SH-SY5Y (cell line): ENCODE measurements at regions not wholly inside any gene's neighbourhood (a gene's known extent, or its start where the extent isn't known, plus 50 kb on each side); places are given as distances from the start of the nearest gene placed in this dataset.

Experiments used
- GATA2 ChIP-seq: IDR thresholded peaks from 2 replicates; pipeline ENCODE4 v1.6.1; 2011; ENCODE audit warnings: mild to moderate bottlenecking, low read depth, low read length
- GATA3 ChIP-seq: IDR thresholded peaks from 2 replicates; pipeline ENCODE4 v1.6.1; 2011; ENCODE audit warnings: low read depth, mild to moderate bottlenecking, low read length, moderate library complexity

DNA sequence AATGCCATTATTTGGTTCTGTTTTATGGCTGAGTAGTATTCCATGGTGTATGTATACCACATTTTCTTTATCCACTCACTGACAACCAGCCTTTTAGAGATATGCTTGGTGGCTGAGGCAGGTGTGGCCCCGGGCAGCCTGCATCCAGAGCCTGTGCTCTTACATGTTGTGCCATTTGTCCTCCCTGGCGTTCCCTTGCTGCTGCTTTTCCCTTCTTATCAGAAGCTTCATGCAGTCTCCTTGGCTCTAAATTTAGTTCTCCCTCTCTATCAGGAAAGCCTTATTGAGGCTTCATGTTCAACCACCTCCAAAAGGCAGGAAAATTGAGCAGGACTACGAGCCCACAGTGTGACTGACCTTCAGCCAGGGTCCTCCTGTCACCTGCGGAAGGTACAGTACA lies 131.7 kb upstream of the ITGA6 start:
- no peak for TF ChIP-seq GATA2
- no peak for TF ChIP-seq GATA3

DNA sequence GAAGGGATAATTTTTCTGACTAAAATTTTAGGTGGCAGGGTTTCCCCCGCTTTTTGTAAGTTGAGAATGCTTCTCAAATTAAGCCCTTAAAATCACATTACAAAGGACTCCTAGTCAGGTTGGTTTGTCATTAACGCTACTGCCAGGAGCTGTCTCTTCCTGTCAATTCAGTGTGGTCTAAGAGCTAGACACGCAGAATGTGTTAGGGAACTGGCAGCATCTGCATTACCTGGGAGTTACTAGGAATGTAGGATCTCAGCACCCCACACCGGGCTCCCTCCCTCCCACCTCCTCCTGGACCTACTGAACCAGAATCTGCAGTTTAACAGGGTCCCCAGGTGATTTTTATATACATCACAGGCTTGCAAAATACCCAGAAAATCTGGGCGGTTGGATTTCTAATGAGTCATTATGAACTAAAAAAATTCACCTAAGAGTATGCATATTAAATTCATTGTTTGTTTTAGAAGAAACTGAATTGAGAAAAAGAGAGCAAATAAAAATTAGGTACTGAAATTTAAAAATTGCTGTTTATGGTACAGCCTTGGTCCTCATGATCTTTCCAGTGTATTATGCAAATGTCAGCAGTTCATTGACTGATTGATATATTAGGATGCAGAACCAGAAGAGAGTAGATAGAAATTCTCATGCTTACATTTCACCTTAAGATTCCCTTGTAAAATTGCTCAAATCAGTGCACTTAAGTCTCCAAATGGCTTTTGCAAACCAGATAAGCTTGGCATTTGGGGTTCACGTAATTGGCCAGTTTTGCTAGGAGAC lies 130.9 kb upstream of the ITGA6 start:
- TF ChIP-seq GATA2 (no peak), GATA3 (no peak)

DNA sequence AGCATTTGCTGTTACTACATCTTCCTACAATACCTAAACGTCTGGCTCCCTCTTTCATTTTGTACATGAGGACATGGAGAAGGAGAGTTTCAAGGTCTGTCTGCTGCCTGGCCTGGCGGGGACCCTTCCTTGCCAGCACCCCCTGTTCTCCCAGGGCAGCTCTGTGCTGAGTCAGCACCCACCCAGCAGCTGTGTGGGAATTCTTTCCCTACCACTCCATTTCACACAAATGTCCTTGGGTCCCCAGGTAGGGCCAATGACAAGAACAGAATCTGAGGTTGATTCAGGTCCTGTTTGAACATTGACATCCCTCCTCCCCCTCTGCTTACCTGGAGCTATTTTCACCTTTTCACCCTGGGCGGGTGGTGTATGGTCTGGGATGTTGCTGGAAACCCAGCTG lies 129.9 kb upstream of the ITGA6 start:
- no peak for TF ChIP-seq GATA2

DNA sequence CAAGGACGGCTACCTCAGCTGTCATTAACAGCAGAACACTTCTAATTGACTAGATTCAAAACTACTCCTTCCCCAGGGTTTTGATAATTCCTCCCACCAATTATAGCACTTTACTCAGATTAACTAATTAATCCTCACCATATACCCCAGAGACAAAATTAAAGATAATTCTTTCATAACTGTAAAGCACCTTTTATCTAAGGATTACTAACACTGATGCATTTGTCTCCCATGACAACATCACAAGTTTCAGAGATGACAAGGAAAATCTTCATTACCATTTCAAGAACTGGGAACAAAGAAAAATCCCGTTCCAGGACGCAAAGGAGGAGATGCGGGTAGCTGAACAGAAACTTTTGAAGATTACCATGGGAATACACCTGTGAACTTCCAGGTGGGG lies 129.4 kb upstream of the ITGA6 start:
- no peak for TF ChIP-seq GATA2
- no peak for TF ChIP-seq GATA3

DNA sequence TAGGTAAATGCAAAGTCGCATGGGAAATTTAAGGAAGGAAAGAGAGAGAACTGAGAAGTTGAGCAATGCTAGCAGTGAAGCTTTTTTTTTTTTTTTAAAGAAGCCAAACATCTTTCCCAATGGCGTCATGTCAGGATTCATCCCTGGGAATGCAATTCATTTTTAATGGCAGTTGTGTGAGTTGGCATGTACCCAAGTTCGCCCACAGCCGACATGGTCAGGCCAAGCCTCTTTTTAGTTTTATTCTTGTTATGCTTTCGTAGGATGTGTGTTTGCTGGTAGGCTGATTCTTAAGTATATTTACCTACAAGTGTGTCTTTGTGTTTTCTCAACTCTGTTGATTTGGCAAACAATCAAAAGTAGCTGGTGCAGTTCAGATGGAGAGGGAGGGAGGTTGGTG lies 127.6 kb upstream of the ITGA6 start:
- TF ChIP-seq GATA3 (no peak), GATA2 (no peak)

DNA sequence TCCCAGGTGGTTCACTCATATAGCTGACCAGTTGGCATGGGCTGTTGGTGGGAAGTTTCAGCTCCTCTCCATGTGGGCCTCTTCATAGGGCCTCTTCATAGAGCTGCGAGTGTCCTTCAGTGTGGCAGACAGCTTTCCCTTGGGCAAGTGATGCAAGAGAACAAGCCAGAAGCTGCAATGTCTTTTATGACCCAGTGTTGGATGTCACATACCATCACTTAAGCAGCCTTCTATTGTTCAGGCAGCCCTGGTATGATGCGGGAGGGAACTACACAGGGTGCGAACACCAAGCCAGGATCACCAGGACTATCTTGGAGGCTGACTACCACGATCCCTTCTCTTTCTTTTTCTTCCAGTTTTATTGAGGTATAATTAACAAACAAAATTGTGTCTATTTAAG lies 126.5 kb upstream of the ITGA6 start:
- TF ChIP-seq GATA3, result no peak
- TF ChIP-seq GATA2, result no peak

DNA sequence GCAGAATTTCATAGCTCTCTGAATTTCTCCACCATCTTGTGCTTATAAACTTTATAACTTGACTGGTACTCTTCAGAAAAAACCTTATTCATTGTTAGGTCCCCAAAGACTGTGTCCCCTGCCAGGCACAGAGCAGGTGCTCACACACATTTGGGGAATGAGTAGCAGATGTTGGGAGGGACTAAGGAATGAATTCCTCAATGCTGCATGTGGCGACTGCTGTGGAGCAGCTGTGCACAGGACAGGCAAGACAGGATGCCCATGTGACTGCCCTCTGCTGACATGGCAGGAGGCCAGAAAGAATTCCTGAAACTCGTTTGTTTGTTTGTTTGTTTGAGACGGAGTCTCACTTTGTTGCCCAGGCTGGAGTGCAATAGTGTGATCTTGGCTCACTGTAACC lies 122.3 kb upstream of the ITGA6 start:
- no peak for TF ChIP-seq GATA2

DNA sequence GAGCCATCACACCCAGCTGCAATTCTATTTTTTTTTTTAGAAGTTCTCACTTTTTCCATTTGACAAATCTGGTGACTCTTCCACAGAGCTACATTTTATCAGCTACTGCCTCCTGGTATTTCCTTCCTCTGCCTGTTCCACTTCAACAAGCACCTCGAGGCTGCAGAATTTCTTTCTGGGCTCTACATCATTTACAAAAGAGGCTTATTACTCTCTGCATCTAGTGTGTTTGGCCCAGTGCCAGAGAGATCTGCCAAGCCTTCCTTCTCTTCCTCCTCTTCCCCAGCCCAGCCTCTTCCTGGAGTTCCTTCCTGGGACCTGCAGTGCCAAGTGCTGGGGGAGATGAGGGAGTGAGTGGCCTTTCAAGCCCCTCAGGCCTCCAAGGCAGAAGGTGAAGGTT lies 119.6 kb upstream of the ITGA6 start:
- TF ChIP-seq GATA3 (no peak), GATA2 (no peak)

DNA sequence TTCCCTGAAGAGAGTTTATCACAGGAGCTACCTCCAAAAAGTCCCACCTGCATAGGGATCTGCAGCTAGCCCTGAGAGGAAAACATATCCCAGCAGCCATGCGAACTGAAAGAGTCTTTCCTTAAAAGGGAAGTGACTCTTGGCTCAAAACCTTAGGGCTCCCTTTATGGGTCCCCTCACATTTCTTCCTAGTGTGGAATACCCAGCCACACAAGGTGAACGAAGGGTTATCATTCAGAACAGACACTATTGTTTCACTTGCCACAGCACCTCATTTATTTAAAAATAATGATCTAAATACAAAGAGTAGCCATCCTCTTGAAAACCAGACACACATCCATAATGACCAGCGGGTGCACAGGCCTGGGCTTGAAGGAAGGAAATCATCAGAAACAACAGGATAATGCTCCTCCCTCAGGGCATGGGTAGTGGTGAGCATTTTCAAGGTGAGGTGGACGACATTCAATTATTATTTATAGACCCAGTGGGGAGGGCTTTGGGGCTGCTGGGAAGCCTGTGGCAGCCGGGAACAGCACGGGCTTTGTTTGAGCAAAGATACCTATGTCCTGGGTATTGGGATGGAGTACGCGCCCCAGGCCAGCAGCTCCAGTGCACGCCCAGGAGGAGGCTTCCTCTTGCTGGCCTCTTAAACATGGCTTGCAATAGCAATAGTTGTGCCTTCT lies 119.0 kb upstream of the ITGA6 start:
- TF ChIP-seq GATA2, result no peak
- no peak for TF ChIP-seq GATA3

DNA sequence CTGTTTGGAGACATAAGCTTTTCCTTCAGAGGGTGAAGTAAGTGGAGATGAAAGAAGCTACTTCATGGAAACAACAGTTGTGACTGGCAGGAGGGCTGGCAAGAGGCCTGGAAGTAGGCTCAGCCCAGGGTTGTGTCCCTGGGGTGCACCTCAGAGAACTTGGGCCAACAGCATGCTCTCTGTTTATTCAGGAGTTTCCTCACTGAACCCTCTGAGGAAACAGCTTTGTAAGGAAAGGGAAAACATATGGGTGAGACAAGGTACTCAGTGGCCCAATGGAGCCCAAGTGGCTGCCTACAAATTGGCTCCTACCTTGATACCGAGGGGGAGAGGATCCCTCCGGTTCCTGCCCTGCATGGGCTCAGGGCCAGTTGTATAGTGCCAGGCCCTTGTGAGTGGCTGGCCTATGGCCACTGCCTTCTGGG lies 115.5 kb upstream of the ITGA6 start:
- TF ChIP-seq GATA2, result no peak
- no peak for TF ChIP-seq GATA3

DNA sequence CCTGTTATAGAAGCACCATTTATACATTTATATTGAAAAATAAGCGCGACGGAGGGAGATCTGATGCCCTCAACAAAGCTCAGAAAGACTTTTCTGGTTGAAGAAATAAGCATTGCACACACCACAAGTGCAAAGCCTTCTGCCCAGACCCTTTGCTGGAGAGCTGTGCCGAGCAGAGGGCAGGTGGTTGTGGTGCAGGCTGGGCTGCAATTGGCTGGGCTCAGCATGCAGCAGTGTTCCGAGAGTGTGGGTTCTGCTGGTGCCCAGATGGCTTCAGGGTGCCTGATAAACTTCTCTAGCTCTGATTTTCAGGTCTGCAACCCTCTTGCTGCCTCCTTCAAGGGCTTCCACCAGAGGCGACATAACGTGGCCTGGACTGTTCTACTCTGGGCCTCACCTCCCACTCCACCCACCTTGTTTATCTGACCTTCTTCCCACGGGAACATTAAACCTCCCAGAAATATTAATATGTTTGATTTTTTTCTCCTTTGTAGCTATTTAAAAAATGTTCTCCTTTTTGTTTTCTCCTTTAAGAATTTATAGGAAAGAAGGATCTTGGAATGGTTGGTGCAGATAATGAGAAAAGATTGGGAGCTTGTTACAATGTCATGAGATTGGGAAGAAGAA lies 113.6 kb upstream of the ITGA6 start:
- TF ChIP-seq GATA2 (no peak), GATA3 (no peak)

DNA sequence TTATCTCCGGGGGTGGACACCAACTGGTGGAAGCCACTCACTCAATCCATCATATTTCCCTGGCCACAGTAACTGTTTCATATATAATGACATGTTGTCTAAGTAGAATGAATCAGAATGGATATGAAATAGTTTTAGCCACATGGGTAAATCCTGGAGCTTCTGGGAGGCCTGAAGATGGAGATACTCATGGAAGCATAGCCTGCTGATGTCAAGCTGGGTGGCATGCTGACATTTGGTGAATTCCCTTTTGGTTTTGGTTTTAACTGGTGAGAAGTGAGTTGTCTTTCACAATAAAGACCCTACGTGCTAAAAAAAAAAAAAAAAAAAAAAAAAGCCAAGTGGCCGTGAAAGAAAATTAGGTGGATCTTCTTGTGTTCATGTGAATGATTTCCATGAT lies 105.3 kb upstream of the ITGA6 start:
- TF ChIP-seq GATA3, result no peak
- no peak for TF ChIP-seq GATA2

DNA sequence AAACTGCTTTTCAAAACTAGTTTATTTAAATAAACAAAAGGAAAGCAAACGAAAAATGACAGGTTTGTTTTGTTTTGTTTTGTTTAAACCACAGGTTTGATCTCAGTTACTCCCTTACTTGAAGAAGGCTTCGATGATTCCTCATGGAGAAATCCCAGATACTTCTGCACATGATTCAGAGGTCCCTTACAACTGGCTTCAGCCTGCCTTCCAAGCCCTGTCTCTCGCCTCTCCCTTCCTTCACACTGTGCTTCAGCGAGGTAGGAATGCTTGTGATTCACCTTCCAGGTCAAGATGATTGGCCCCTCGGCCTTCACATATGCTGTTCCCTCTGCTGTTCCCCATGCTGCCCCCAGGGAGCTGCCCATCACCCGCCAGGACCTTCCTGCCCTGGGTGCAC lies 104.1 kb upstream of the ITGA6 start:
- TF ChIP-seq GATA2, result no peak
- no peak for TF ChIP-seq GATA3

DNA sequence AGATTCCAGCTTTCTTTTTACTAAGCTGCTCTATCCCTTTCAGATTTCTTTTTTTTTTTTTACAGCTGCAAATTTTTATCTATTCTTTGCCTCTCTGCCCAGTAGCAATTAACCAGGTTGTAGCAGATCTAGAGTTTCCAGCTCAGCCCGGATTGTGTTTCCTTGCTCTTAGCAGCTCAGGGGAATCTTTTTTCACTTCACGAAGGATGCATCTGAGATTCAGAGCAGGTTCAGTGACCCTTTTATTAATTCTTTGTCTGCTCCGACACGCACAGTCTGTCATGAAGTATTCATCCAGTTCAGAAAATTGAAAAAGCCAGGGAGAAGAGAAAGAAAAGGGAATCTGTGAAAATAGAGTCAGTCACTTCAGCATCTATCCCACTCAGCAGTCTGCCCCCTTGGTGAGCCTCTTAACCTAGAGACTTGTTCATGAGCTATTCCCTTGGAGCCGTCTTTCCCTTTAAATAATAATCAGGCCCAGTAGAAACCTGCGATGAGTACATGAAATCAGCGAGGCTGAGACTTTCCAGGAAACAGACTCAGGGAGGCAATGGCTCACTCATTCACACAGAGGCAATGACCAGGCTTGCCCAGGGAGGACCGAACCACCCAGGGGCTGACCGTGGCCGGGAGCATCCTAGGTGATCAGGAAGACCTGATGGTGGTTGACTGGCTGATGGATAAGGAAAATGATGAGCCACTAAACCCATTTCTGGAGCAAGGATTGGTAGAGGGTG lies 103.4 kb upstream of the ITGA6 start:
- no peak for TF ChIP-seq GATA3
- no peak for TF ChIP-seq GATA2

DNA sequence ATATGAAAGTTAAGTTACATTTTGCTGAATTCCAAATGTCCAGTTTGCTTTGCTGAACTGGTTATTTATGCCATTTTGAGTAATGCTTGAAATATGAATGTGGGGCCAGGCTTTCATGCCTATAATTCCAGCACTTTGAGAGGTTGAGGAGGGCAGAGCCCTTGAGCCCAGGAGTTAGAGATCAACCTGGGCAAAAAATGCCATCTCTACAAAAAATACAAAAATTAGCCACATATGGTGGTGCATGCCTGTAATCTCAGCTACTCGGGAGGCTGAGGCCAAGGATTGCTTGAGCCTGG lies 101.2 kb upstream of the ITGA6 start:
- TF ChIP-seq GATA2 (no peak), GATA3 (no peak)
